BE2C (cell line): ENCODE measurements at regions not wholly inside any gene's neighbourhood (a gene's known extent, or its start where the extent isn't known, plus 50 kb on each side); places are given as distances from the start of the nearest gene placed in this dataset.

ENCODE experiments used
- DNase-seq: peaks from one replicate; pipeline ENCODE4 v3.0.0-alpha.2; 2020
- H3K27me3 ChIP-seq: fragments of 250-450 bp; sonication (Bioruptor Pico); 2 replicates; pipeline ENCODE4 v1.5.1; 2020; ENCODE audit warnings: mild to moderate bottlenecking
- H3K36me3 ChIP-seq: fragments of 250-450 bp; sonication (Bioruptor Pico); 2 replicates; pipeline ENCODE4 v1.5.1; 2020; ENCODE audit warnings: mild to moderate bottlenecking
- H3K4me1 ChIP-seq: fragments of 250-450 bp; sonication (Bioruptor Pico); 2 replicates; pipeline ENCODE4 v1.5.1; 2020
- H3K4me3 ChIP-seq: 2 replicates; pipeline ENCODE4 v1.5.1; 2011; ENCODE audit warnings: low read depth, low read length
- H3K9me3 ChIP-seq: fragments of 250-450 bp; sonication (Bioruptor Pico); 2 replicates; pipeline ENCODE4 v1.5.1; 2020
- CTCF ChIP-seq: IDR thresholded peaks from 2 replicates; pipeline ENCODE4 v1.5.1; 2012; ENCODE audit warnings: mild to moderate bottlenecking, low read depth, low read length

DNA sequence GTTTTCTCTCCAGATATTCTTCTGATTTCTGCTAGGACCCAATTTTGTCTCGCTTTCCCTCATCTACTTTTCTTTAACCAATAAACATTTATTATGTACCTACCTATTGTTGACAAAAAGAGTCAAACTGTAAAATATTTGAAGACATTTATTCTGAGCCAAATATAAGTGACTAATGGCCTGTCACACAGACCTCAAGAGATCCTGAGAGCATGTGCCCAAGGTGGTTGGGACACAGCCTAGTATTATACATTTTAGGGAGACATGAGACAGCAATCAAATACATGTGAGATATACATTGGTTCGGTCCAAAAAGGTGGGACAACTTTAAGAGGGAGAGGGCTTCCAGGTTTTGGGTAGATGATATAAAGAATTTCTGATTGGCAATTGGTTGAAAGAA is 191.8 kb downstream of the NXNL2 start:
- DNase-seq, result no peak
- TF ChIP-seq CTCF, result no peak
- H3K4me1 ChIP-seq, result no peaks in the 10 kb centered on the region; the same call in 1 of the 2 replicates
- no peak overlapping the region for H3K4me3 ChIP-seq
- no peaks in the 10 kb centered on the region for H3K27me3 ChIP-seq
- no peaks in the 10 kb centered on the region for H3K36me3 ChIP-seq
- no peaks in the 10 kb centered on the region for H3K9me3 ChIP-seq

GRCh38 chr9:88730780-88731179 is 195.8 kb downstream of the NXNL2 start:
- H3K4me3 ChIP-seq, result no peak overlapping the region
- TF ChIP-seq CTCF, result no peak
- H3K27me3 ChIP-seq, result no peaks in the 10 kb centered on the region
- H3K4me1 ChIP-seq, result no peaks in the 10 kb centered on the region; the same call in 1 of the 2 replicates
- H3K36me3 ChIP-seq, result no peaks in the 10 kb centered on the region
- DNase-seq, result no peak
- no peaks in the 10 kb centered on the region for H3K9me3 ChIP-seq

DNA sequence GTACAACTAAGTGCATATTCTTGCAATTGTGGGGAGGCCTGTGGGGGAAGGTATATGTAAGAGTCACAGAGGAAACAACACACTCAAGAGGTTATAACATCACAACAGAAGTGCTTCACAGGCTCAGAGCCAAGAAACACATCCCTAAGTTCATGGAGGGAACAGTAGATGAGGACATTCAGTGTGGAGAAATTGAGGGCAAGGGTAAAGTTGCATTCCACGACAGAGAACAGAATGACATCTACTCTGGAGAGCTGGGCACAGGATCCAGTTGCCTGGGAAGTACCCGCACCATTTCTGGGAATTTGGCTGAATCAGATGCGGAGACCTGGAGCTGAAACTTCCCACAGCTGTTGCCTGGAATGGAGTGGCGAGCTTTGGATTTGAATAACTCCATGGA is 197.2 kb downstream of the NXNL2 start:
- peaks cover 5% of the 10 kb centered on the region; the same call in 1 of the 2 replicates for H3K4me1 ChIP-seq
- no peaks in the 10 kb centered on the region for H3K27me3 ChIP-seq
- DNase-seq, result no peak
- H3K9me3 ChIP-seq, result no peaks in the 10 kb centered on the region
- H3K36me3 ChIP-seq, result no peaks in the 10 kb centered on the region
- no peak for TF ChIP-seq CTCF
- H3K4me3 ChIP-seq, result no peak overlapping the region

GRCh38 chr9:88733651-88734421 is 198.9 kb downstream of the NXNL2 start:
- Histone ChIP-seq H3K9me3 (no peaks in the 10 kb centered on the region), H3K4me3 (no peak overlapping the region), H3K36me3 (no peaks in the 10 kb centered on the region), H3K27me3 (no peaks in the 10 kb centered on the region), H3K4me1 (peaks cover 20% of the 10 kb centered on the region)
- no peak for DNase-seq
- no peak for TF ChIP-seq CTCF

GRCh38 chr9:88734527-88734926 is 199.5 kb downstream of the NXNL2 start:
- DNase-seq, result no peak
- Histone ChIP-seq H3K4me1 (peaks cover 26% of the 10 kb centered on the region), H3K4me3 (no peak overlapping the region), H3K36me3 (no peaks in the 10 kb centered on the region), H3K9me3 (no peaks in the 10 kb centered on the region), H3K27me3 (no peaks in the 10 kb centered on the region)
- no peak for TF ChIP-seq CTCF

GRCh38 chr9:88736136-88736637 is 201.2 kb downstream of the NXNL2 start:
- no peaks in the 10 kb centered on the region; the same call in 1 of the 2 replicates for H3K9me3 ChIP-seq
- DNase-seq, result peak; percentile 46
- H3K4me1 ChIP-seq, result peaks cover 31% of the 10 kb centered on the region
- H3K4me3 ChIP-seq, result no peak overlapping the region
- H3K36me3 ChIP-seq, result no peaks in the 10 kb centered on the region
- no peaks in the 10 kb centered on the region for H3K27me3 ChIP-seq
- TF ChIP-seq CTCF, result no peak; the same call in 1 of the 2 replicates
